HG03159 (cell line): ENCODE measurements at regions not wholly inside any gene's neighbourhood (a gene's known extent, or its start where the extent isn't known, plus 50 kb on each side); places are given as distances from the start of the nearest gene placed in this dataset.
"Not testable (repeated sequence)": the region's sequence is repeated elsewhere in the genome, so short reads cannot be mapped to it uniquely, and the experiment has no call there.

ENCODE experiments used
- ATAC-seq: cut with Tn5 transposase; IDR thresholded peaks from one replicate; pipeline ENCODE4 v1.9.1; 2021; ENCODE audit warnings: mild to moderate bottlenecking, moderate library complexity; ENCODE audit not compliant: unreplicated experiment

GRCh38 chr15:20104551-20104950 lies 437.0 kb downstream of the GOLGA6L6 start:
- not testable (repeated sequence) for ATAC-seq

- ATAC-seq: not testable (repeated sequence)
Observed at GRCh38 chr15:20102862-20103261, 438.7 kb downstream of the GOLGA6L6 start.

GRCh38 chr15:20102209-20102608 lies 439.4 kb downstream of the GOLGA6L6 start:
- ATAC-seq: not testable (repeated sequence)

GRCh38 chr15:20101281-20101680 lies 440.3 kb downstream of the GOLGA6L6 start:
- ATAC-seq: not testable (repeated sequence)

- not testable (repeated sequence) for ATAC-seq
Observed at GRCh38 chr15:20100604-20101270, 440.9 kb downstream of the GOLGA6L6 start.

- ATAC-seq: not testable (repeated sequence)
Observed at GRCh38 chr15:20095699-20096303, 445.8 kb downstream of the GOLGA6L6 start.

- ATAC-seq: not testable (repeated sequence)
Observed at GRCh38 chr15:20089541-20089940, 452.1 kb downstream of the GOLGA6L6 start.

GRCh38 chr15:20084026-20084425 lies 457.6 kb downstream of the GOLGA6L6 start:
- not testable (repeated sequence) for ATAC-seq

- ATAC-seq: not testable (repeated sequence)
Observed at GRCh38 chr15:20074082-20074481, 467.5 kb downstream of the GOLGA6L6 start.

- not testable (repeated sequence) for ATAC-seq
Observed at GRCh38 chr15:20069043-20069442, 472.6 kb downstream of the GOLGA6L6 start.

GRCh38 chr15:20066173-20066572 lies 475.4 kb downstream of the GOLGA6L6 start:
- ATAC-seq: not testable (repeated sequence)

GRCh38 chr15:20065508-20065907 lies 476.1 kb downstream of the GOLGA6L6 start:
- ATAC-seq: not testable (repeated sequence)

GRCh38 chr15:20063167-20063566 lies 478.4 kb downstream of the GOLGA6L6 start:
- ATAC-seq: not testable (repeated sequence)

- not testable (repeated sequence) for ATAC-seq
Observed at GRCh38 chr15:20060838-20061237, 480.8 kb downstream of the GOLGA6L6 start.

- ATAC-seq: not testable (repeated sequence)
Observed at GRCh38 chr15:20056871-20057270, 484.7 kb downstream of the GOLGA6L6 start.

GRCh38 chr15:20055921-20056320 lies 485.7 kb downstream of the GOLGA6L6 start:
- ATAC-seq: not testable (repeated sequence)

GRCh38 chr15:20048189-20048588 lies 493.4 kb downstream of the GOLGA6L6 start:
- not testable (repeated sequence) for ATAC-seq

- ATAC-seq: not testable (repeated sequence)
Observed at GRCh38 chr15:20045165-20045564, 496.4 kb downstream of the GOLGA6L6 start.

- not testable (repeated sequence) for ATAC-seq
Observed at GRCh38 chr15:20040691-20041090, 500.9 kb downstream of the GOLGA6L6 start.

GRCh38 chr15:20025040-20025439 lies 516.6 kb downstream of the GOLGA6L6 start:
- ATAC-seq: not testable (repeated sequence)

- ATAC-seq: not testable (repeated sequence)
Observed at GRCh38 chr15:20022349-20022748, 519.3 kb downstream of the GOLGA6L6 start.

GRCh38 chr15:20021351-20021750 lies 520.2 kb downstream of the GOLGA6L6 start:
- ATAC-seq: not testable (repeated sequence)
